H9 (cell line): ENCODE measurements at regions not wholly inside any gene's neighbourhood (a gene's known extent, or its start where the extent isn't known, plus 50 kb on each side); places are given as distances from the start of the nearest gene placed in this dataset.

Source experiments
- DNase-seq: peaks from one replicate; pipeline ENCODE4 v3.0.0-alpha.2; 2017
- H2AFZ ChIP-seq: one replicate; pipeline ENCODE4 v1.6.1; 2013; ENCODE audit warnings: mild to moderate bottlenecking, low read length, control low read depth, moderate library complexity
- H2AK5ac ChIP-seq: 2 replicates; pipeline ENCODE4 v1.6.1; 2013; ENCODE audit warnings: low read length, control low read depth, mixed read lengths; ENCODE audit not compliant: insufficient read length
- H2BK120ac ChIP-seq: one replicate; pipeline ENCODE4 v1.6.1; 2013; ENCODE audit warnings: low read depth, mild to moderate bottlenecking, low read length, control low read depth, inconsistent platforms; ENCODE audit not compliant: poor library complexity, severe bottlenecking
- H2BK12ac ChIP-seq: 2 replicates; pipeline ENCODE4 v1.6.1; 2013; ENCODE audit warnings: low read length, control low read depth, mixed read lengths, low read depth; ENCODE audit not compliant: insufficient read length
- H2BK15ac ChIP-seq: 2 replicates; pipeline ENCODE4 v1.6.1; 2013; ENCODE audit warnings: low read depth, low read length, control low read depth
- H2BK20ac ChIP-seq: one replicate; pipeline ENCODE4 v1.6.1; 2013; ENCODE audit warnings: low read depth, mild to moderate bottlenecking, low read length, control low read depth, inconsistent platforms; ENCODE audit not compliant: poor library complexity, severe bottlenecking
- H2BK5ac ChIP-seq: 2 replicates; pipeline ENCODE4 v1.6.1; 2013; ENCODE audit warnings: low read length, control low read depth, mixed read lengths; ENCODE audit not compliant: insufficient read length
- H3K14ac ChIP-seq: 2 replicates; pipeline ENCODE4 v1.6.1; 2013; ENCODE audit warnings: low read length, control low read depth; ENCODE audit not compliant: insufficient read depth
- H3K18ac ChIP-seq: 2 replicates; pipeline ENCODE4 v1.6.1; 2013; ENCODE audit warnings: low read depth, mild to moderate bottlenecking, mixed read lengths, low read length, control low read depth; ENCODE audit not compliant: insufficient read length
- H3K23ac ChIP-seq: 2 replicates; pipeline ENCODE4 v1.6.1; 2013; ENCODE audit warnings: low read length, control low read depth, mixed read lengths, low read depth; ENCODE audit not compliant: insufficient read length
- H3K23me2 ChIP-seq: 2 replicates; pipeline ENCODE4 v1.6.1; 2013; ENCODE audit warnings: low read depth, mild to moderate bottlenecking, mixed read lengths, low read length, control low read depth; ENCODE audit not compliant: insufficient read length, poor library complexity, severe bottlenecking
- H3K27ac ChIP-seq: 2 replicates; pipeline ENCODE4 v1.5.1; 2013; ENCODE audit warnings: low read length, control low read depth, mixed read lengths, low read depth; ENCODE audit not compliant: insufficient read length
- H3K27me3 ChIP-seq: 2 replicates; pipeline ENCODE4 v1.6.1; 2013; ENCODE audit warnings: low read length, control low read depth, inconsistent platforms; ENCODE audit not compliant: insufficient read depth
- H3K4ac ChIP-seq: 2 replicates; pipeline ENCODE4 v1.6.1; 2013; ENCODE audit warnings: low read depth, mild to moderate bottlenecking, control low read depth, inconsistent platforms, low read length, moderate library complexity
- H3K4me1 ChIP-seq: 2 replicates; pipeline ENCODE4 v1.6.1; 2013; ENCODE audit warnings: low read length, control low read depth, inconsistent platforms; ENCODE audit not compliant: insufficient read depth
- H3K4me2 ChIP-seq: 2 replicates; pipeline ENCODE4 v1.6.1; 2013; ENCODE audit warnings: low read length, control low read depth, mixed read lengths; ENCODE audit not compliant: insufficient read length, insufficient read depth
- H3K56ac ChIP-seq: 2 replicates; pipeline ENCODE4 v1.6.1; 2013; ENCODE audit warnings: low read depth, mild to moderate bottlenecking, mixed read lengths, low read length, control low read depth; ENCODE audit not compliant: insufficient read length
- H3K79me1 ChIP-seq: 2 replicates; pipeline ENCODE4 v1.6.1; 2013; ENCODE audit warnings: low read depth, mild to moderate bottlenecking, moderate library complexity, low read length, control low read depth, inconsistent platforms; ENCODE audit not compliant: insufficient read depth, poor library complexity, severe bottlenecking
- H3K79me2 ChIP-seq: 2 replicates; pipeline ENCODE4 v1.6.1; 2013; ENCODE audit warnings: low read length, control low read depth, inconsistent platforms; ENCODE audit not compliant: insufficient read depth
- H3K9ac ChIP-seq: 2 replicates; pipeline ENCODE4 v1.6.1; 2013; ENCODE audit warnings: low read length, control low read depth, mixed read lengths; ENCODE audit not compliant: insufficient read length; ENCODE audit errors: extremely low read depth
- H3K9me3 ChIP-seq: one replicate; pipeline ENCODE4 v1.6.1; 2013; ENCODE audit warnings: low read depth, low read length, inconsistent platforms; ENCODE audit not compliant: control insufficient read depth
- H3T11ph ChIP-seq: one replicate; pipeline ENCODE4 v1.6.1; 2013; ENCODE audit warnings: mild to moderate bottlenecking, low read length, control low read depth, inconsistent platforms
- H4K20me1 ChIP-seq: one replicate; pipeline ENCODE4 v1.6.1; 2013; ENCODE audit not compliant: control insufficient read depth, insufficient read length, insufficient read depth
- H4K5ac ChIP-seq: 2 replicates; pipeline ENCODE4 v1.6.1; 2013; ENCODE audit warnings: low read depth, mild to moderate bottlenecking, mixed read lengths, low read length, control low read depth; ENCODE audit not compliant: insufficient read length
- H4K8ac ChIP-seq: replicated peaks from 2 replicates; pipeline ENCODE4 v1.6.1; 2013; ENCODE audit warnings: low read length, control low read depth, mixed read lengths, low read depth; ENCODE audit not compliant: insufficient read length
- H4K91ac ChIP-seq: 2 replicates; pipeline ENCODE4 v1.6.1; 2013; ENCODE audit warnings: low read depth, mild to moderate bottlenecking, moderate library complexity, mixed read lengths, low read length, control low read depth; ENCODE audit not compliant: insufficient read length
- H3K27ac Mint-ChIP-seq, 3 experiments: 2 replicates in 2 of 3; 3 replicates in 1 of 3; pipeline ENCODE4 v1.8.0; 2020 to 2021; ENCODE audit warnings: mixed read lengths in 3 of 3, mild to moderate bottlenecking in 1 of 3, moderate library complexity in 1 of 3
- H3K27me3 Mint-ChIP-seq: 2 replicates; pipeline ENCODE4 v1.8.0; 2021; ENCODE audit warnings: low read depth, mild to moderate bottlenecking, moderate library complexity, mixed read lengths
- H3K36me3 Mint-ChIP-seq, 3 experiments: 2 replicates in 2 of 3; 3 replicates in 1 of 3; pipeline ENCODE4 v1.8.0; 2020 to 2021; ENCODE audit warnings: low read depth in 3 of 3, mixed read lengths in 3 of 3; ENCODE audit not compliant: insufficient read depth in 1 of 3
- H3K4me1 Mint-ChIP-seq, 2 experiments: 2 replicates each; pipeline ENCODE4 v1.8.0; 2020; ENCODE audit warnings: mixed read lengths in 2 of 2
- H3K4me3 Mint-ChIP-seq, 2 experiments: 2 replicates in 1 of 2; 3 replicates in 1 of 2; pipeline ENCODE4 v1.8.0; 2020 to 2021; ENCODE audit warnings: mild to moderate bottlenecking in 2 of 2, mixed read lengths in 2 of 2, moderate library complexity in 1 of 2
- H3K9me3 Mint-ChIP-seq, 2 experiments: 2 replicates in 1 of 2; 3 replicates in 1 of 2; pipeline ENCODE4 v1.8.0; 2020; ENCODE audit warnings: mild to moderate bottlenecking in 2 of 2, mixed read lengths in 2 of 2, moderate library complexity in 1 of 2
- CTCF ChIP-seq: fragments of 200-600 bp; sonication (generic); conservative IDR thresholded peaks from 3 replicates; pipeline ENCODE4 v1.8.0; 2021; ENCODE audit warnings: antibody characterized with exemption, mild to moderate bottlenecking
- whole genome bisulfite sequencing: extraction: QIAGEN DNeasy Blood & Tissue Kit; methylation state at CpG from one replicate; pipeline ENCODE4 v1.1.7; 2013; ENCODE audit warnings: missing lambda C conversion rate, low lambda C conversion rate, mixed read lengths; ENCODE audit not compliant: insufficient read length; ENCODE audit errors: extremely low coverage; 5-methylcytosine and 5-hydroxymethylcytosine counted together

- Histone ChIP-seq H3K27me3 (no peaks in the 10 kb centered on the region), H3K4me2 (no peak overlapping the region), H4K20me1 (no peaks in the 10 kb centered on the region), H3K23me2 (no peaks in the 10 kb centered on the region), H2BK5ac (no peak overlapping the region), H3K4me1 (no peaks in the 10 kb centered on the region; the same call in 1 of the 2 replicates), H3K79me1 (no peaks in the 10 kb centered on the region), H3K4ac (no peak overlapping the region), H4K91ac (no peak overlapping the region), H3K27ac (no peak overlapping the region), H4K5ac (no peak overlapping the region), H3K56ac (no peak overlapping the region), H2BK12ac (no peak overlapping the region), H3K9me3 (no peaks in the 10 kb centered on the region), H3K18ac (peak overlapping the region; percentile 42), H2BK20ac (no peak overlapping the region), H2AFZ (no peak overlapping the region), H3K14ac (0 out of 2 replicates have a peak overlapping the region, but pooled peaks have one; percentile 49), H4K8ac (no peak overlapping the region), H3K9ac (no peak overlapping the region), H2BK120ac (no peak overlapping the region), H3K79me2 (no peaks in the 10 kb centered on the region), H2AK5ac (no peak overlapping the region), H3T11ph (no peak overlapping the region), H3K23ac (no peak overlapping the region), H2BK15ac (no peak overlapping the region)
- no peak for TF ChIP-seq CTCF
- Mint-ChIP-seq H3K27me3 (no peaks in the 10 kb centered on the region; the same call in 1 of the 2 replicates), H3K4me1 (peaks cover 16 to 20% of the 10 kb centered on the region in 2 experiments), H3K27ac (peak overlapping the region in 2 of 3 experiments; percentile 23 to 36; a peak in 2 of 7 replicates), H3K4me3 (no peak overlapping the region), H3K36me3 (no peaks in the 10 kb centered on the region), H3K9me3 (no peaks in the 10 kb centered on the region)
- no CpG with 5 or more reads among the region's 2 CpGs for WGBS
- peak; percentile 71 for DNase-seq
Measured at GRCh38 chr20:46838011-46838410, 56.6 kb upstream of the EYA2 start.
